ENCODE measurements at regions not wholly inside any gene's neighbourhood (a gene's known extent, or its start where the extent isn't known, plus 50 kb on each side); places are given as distances from the start of the nearest gene placed in this dataset.

DNA sequence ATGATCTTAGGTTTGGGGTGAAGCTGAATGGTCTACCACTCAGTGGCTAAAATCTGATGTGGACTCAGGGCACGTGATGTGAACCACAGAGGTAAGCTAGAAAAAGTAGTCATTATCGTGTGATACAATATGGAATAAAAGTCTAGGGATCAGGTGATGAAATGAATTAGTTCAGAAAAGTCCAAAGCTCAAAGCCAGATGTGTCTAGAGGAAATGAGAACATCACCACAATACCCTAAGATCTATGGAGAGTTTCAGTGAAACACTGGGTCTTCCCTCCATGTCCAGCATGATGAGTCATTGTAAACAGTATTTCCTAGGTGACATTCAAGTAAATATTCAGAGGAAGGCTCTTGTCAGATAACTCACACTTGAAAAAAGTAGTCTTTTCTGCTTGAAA is 1257.4 kb upstream of the ZEB2 start:
- DNase-seq = no peak
- Histone ChIP-seq H3K27ac (no peak overlapping the region), H3K4me1 (no peaks in the 10 kb centered on the region), H3K9me3 (no peaks in the 10 kb centered on the region), H3K27me3 (no peaks in the 10 kb centered on the region), H3K36me3 (no peaks in the 10 kb centered on the region), H3K4me3 (no peak overlapping the region)
- TF ChIP-seq CTCF (IDR thresholded peaks at IDR 0.05) (no peak), EP300 (IDR thresholded peaks at IDR 0.05) (no peak), POLR2A (IDR thresholded peaks at IDR 0.05) (no peak), POLR2AphosphoS5 (IDR thresholded peaks at IDR 0.05) (no peak)
- WGBS, 2 donors = 77 to 89% methylated on average over 2 of the region's 2 CpGs
- intact Hi-C loops (cut with DNase I) = no loop called here

DNA sequence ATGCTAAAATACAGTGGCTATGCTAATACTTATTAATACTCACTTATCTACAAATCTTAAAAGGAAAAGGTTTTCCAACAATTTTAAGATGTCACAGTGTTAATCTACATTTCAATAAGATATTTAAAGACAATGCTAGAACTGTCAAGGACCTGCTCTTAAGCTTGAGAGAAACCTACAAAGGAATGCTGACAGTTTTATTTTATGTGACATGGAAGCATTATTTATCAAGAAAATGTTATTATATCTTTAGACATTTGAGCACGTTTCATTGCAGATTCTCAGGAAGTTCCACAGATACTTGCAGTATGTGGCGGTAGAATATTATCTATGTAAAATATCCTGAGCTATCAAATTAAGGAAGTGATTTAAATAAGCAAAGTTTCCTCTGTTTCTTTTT is 1255.7 kb upstream of the ZEB2 start:
- no peak overlapping the region for H3K27ac ChIP-seq
- H3K36me3 ChIP-seq = no peaks in the 10 kb centered on the region
- no peak for DNase-seq
- H3K4me1 ChIP-seq = no peaks in the 10 kb centered on the region
- no peak for TF ChIP-seq POLR2AphosphoS5 (IDR thresholded peaks at IDR 0.05)
- TF ChIP-seq POLR2A (IDR thresholded peaks at IDR 0.05) = no peak
- no peak for TF ChIP-seq EP300 (IDR thresholded peaks at IDR 0.05)
- TF ChIP-seq CTCF (IDR thresholded peaks at IDR 0.05) = no peak
- no peaks in the 10 kb centered on the region for H3K27me3 ChIP-seq
- 57 to 64% methylated on average over 2 of the region's 2 CpGs for WGBS, 2 donors
- no peak overlapping the region for H3K4me3 ChIP-seq
- no peaks in the 10 kb centered on the region for H3K9me3 ChIP-seq
- intact Hi-C loops (cut with DNase I) = no loop called here

GRCh38 chr2:145771525-145771924 is 1251.6 kb upstream of the ZEB2 start:
- no peak for DNase-seq
- TF ChIP-seq POLR2A (IDR thresholded peaks at IDR 0.05) = no peak
- no peak for TF ChIP-seq EP300 (IDR thresholded peaks at IDR 0.05)
- no peak for TF ChIP-seq CTCF (IDR thresholded peaks at IDR 0.05)
- TF ChIP-seq POLR2AphosphoS5 (IDR thresholded peaks at IDR 0.05) = no peak
- no peak overlapping the region for H3K27ac ChIP-seq
- H3K4me1 ChIP-seq = no peaks in the 10 kb centered on the region
- intact Hi-C loops (cut with DNase I) = no loop called here
- H3K36me3 ChIP-seq = no peaks in the 10 kb centered on the region
- H3K27me3 ChIP-seq = peaks cover 0 to 4% (median 0%) of the 10 kb centered on the region in 3 donors
- no peak overlapping the region for H3K4me3 ChIP-seq
- no peaks in the 10 kb centered on the region for H3K9me3 ChIP-seq

DNA sequence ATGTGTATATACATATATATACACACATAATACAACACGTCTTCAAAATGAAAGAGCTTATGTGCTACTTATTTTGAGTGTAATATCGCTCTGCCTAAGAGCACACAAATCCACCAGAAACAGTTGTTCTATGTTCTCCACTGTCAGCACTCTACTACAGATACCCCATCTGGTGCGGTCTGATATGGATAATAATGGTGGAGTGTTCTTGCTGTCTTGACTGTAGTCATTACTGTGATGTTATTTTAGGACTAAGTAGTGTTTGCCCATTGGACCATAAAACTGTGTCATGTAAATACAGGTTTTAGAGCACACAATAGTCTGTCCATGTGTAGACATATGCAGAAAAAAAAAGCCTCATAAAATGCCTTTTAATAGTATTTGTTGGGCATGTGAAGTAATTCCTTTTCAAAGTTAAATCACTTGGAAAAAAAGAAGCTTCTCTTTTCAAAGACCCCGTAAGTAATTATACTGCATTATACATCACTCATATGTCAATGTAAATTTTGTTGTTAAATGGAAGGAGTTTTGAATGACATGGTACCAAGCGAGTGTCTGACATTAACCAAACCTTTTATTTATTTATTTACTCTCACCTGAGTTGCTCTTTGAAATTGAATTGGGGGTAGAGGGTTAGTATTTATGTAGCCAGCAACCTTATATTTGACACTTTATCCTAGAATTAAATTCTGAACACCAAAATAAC is 1249.2 kb upstream of the ZEB2 start:
- Histone ChIP-seq H3K4me3 (no peak overlapping the region), H3K27ac (no peak overlapping the region), H3K9me3 (no peaks in the 10 kb centered on the region), H3K27me3 (peaks cover 0 to 4% (median 0%) of the 10 kb centered on the region in 3 donors), H3K4me1 (no peaks in the 10 kb centered on the region), H3K36me3 (no peaks in the 10 kb centered on the region)
- intact Hi-C loops (cut with DNase I) = no loop called here
- TF ChIP-seq CTCF (IDR thresholded peaks at IDR 0.05) = no peak
- no peak for TF ChIP-seq POLR2AphosphoS5 (IDR thresholded peaks at IDR 0.05)
- TF ChIP-seq EP300 (IDR thresholded peaks at IDR 0.05) = no peak
- TF ChIP-seq POLR2A (IDR thresholded peaks at IDR 0.05) = no peak
- DNase-seq = no peak
- 51 to 78% methylated on average over 5 of the region's 5 CpGs for WGBS, 2 donors

- Histone ChIP-seq H3K9me3 (no peaks in the 10 kb centered on the region), H3K27ac (no peak overlapping the region), H3K27me3 (peaks cover 0 to 4% (median 0%) of the 10 kb centered on the region in 3 donors), H3K36me3 (no peaks in the 10 kb centered on the region), H3K4me3 (no peak overlapping the region), H3K4me1 (no peaks in the 10 kb centered on the region)
- WGBS, 2 donors = 91 to 96% methylated on average over 1 of the region's 1 CpG
- intact Hi-C loops (cut with DNase I) = no loop called here
- no peak for DNase-seq
- TF ChIP-seq POLR2A (IDR thresholded peaks at IDR 0.05) (no peak), CTCF (IDR thresholded peaks at IDR 0.05) (no peak), EP300 (IDR thresholded peaks at IDR 0.05) (no peak), POLR2AphosphoS5 (IDR thresholded peaks at IDR 0.05) (no peak)
Observed at GRCh38 chr2:145765874-145766273, 1246.0 kb upstream of the ZEB2 start.

All from sigmoid colon (tissue), 6 donors.